DND-41 (cell line): ENCODE measurements at regions not wholly inside any gene's neighbourhood (a gene's known extent, or its start where the extent isn't known, plus 50 kb on each side); places are given as distances from the start of the nearest gene placed in this dataset.

Source experiments
- ATAC-seq: fragments of 200-7000 bp; cut with Tn5 transposase; 3 replicates; pipeline ENCODE4 v1.9.1; 2021; ENCODE audit warnings: low read depth; ENCODE audit not compliant: insufficient read depth
- DNase-seq: peaks from one replicate; pipeline ENCODE4 v3.0.0-alpha.2; 2020
- H2AFZ ChIP-seq: 2 replicates; pipeline ENCODE4 v1.6.0; 2012; ENCODE audit warnings: low read depth, low read length
- H3K27ac ChIP-seq: 2 replicates; pipeline ENCODE4 v1.5.1; 2012; ENCODE audit warnings: low read length, inconsistent platforms
- H3K27me3 ChIP-seq: fragments of 200-600 bp; sonication (generic); 2 replicates; pipeline ENCODE4 v1.6.0; 2012; ENCODE audit warnings: low read length, mild to moderate bottlenecking, inconsistent platforms; ENCODE audit not compliant: insufficient read depth, poor library complexity
- H3K36me3 ChIP-seq: 2 replicates; pipeline ENCODE4 v1.5.1; 2012; ENCODE audit warnings: low read length, inconsistent platforms; ENCODE audit not compliant: insufficient read depth
- H3K4me1 ChIP-seq: 2 replicates; pipeline ENCODE4 v1.5.1; 2012; ENCODE audit warnings: mild to moderate bottlenecking, low read length; ENCODE audit not compliant: insufficient read depth
- H3K4me2 ChIP-seq: 2 replicates; pipeline ENCODE4 v1.6.0; 2012; ENCODE audit warnings: mild to moderate bottlenecking, moderate library complexity, low read length, inconsistent platforms; ENCODE audit not compliant: insufficient read depth
- H3K4me3 ChIP-seq, 2 experiments: fragments of 200-600 bp in 1 of 2; shearing (Covaris generic) in 1 of 2; 2 replicates each; pipeline ENCODE4 v1.5.1; 2012 to 2016; ENCODE audit warnings: inconsistent platforms in 2 of 2, low read length in 2 of 2, mild to moderate bottlenecking in 2 of 2, low read depth in 1 of 2, moderate library complexity in 1 of 2
- H3K79me2 ChIP-seq: 2 replicates; pipeline ENCODE4 v1.6.0; 2012; ENCODE audit warnings: low read length, inconsistent platforms; ENCODE audit not compliant: insufficient read depth
- H3K9ac ChIP-seq: 2 replicates; pipeline ENCODE4 v1.6.0; 2012; ENCODE audit warnings: low read depth, mild to moderate bottlenecking, inconsistent platforms, low read length, moderate library complexity
- H3K9me3 ChIP-seq: 2 replicates; pipeline ENCODE4 v1.5.1; 2012; ENCODE audit warnings: low read length, moderate library complexity, mild to moderate bottlenecking, inconsistent platforms; ENCODE audit not compliant: insufficient read depth, severe bottlenecking
- H4K20me1 ChIP-seq: 2 replicates; pipeline ENCODE4 v1.6.0; 2012; ENCODE audit warnings: low read length; ENCODE audit not compliant: insufficient read depth
- EZH2 ChIP-seq: IDR thresholded peaks from 3 replicates; pipeline ENCODE4 v1.6.1; 2012; ENCODE audit warnings: borderline replicate concordance, low read depth, mild to moderate bottlenecking, moderate library complexity, low read length, inconsistent platforms; ENCODE audit not compliant: severe bottlenecking
- TF ChIP-seq, protein P1 (sequence below): IDR thresholded peaks from 2 replicates; pipeline ENCODE4 v1.5.1; 2012; ENCODE audit warnings: borderline replicate concordance, low read length, moderate library complexity, mild to moderate bottlenecking; ENCODE audit not compliant: poor library complexity, severe bottlenecking; ENCODE audit errors: extremely low read depth

DNA sequence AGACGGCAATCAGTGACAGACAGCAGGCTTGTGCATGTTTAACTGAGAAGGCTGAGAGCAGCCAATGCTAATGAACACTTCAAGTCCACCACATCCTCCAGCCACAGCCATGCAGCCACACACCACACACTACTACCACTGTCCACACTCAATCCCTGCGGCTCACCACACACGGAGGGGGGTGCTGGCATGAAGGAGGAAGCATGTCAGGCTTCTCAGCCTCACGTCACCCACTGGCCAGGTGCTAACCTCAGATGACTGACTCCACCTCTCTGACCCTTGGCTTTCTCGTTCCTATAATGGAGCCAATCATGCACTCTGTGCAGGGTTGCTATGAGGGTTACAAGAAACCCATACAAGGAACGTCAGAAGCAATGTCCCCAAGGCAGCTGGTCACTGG lies 165.4 kb upstream of the RNF32 start:
- DNase-seq (no peak), ATAC-seq (no peak)
- Histone ChIP-seq H4K20me1 (no peaks in the 10 kb centered on the region), H3K4me1 (no peaks in the 10 kb centered on the region), H3K4me3 (no peak overlapping the region), H3K9ac (no peak overlapping the region), H3K9me3 (no peaks in the 10 kb centered on the region), H3K36me3 (no peaks in the 10 kb centered on the region), H2AFZ (no peak overlapping the region), H3K79me2 (no peaks in the 10 kb centered on the region), H3K4me2 (no peak overlapping the region), H3K27me3 (peaks cover 18% of the 10 kb centered on the region), H3K27ac (no peak overlapping the region)
- TF ChIP-seq, protein P1, sequence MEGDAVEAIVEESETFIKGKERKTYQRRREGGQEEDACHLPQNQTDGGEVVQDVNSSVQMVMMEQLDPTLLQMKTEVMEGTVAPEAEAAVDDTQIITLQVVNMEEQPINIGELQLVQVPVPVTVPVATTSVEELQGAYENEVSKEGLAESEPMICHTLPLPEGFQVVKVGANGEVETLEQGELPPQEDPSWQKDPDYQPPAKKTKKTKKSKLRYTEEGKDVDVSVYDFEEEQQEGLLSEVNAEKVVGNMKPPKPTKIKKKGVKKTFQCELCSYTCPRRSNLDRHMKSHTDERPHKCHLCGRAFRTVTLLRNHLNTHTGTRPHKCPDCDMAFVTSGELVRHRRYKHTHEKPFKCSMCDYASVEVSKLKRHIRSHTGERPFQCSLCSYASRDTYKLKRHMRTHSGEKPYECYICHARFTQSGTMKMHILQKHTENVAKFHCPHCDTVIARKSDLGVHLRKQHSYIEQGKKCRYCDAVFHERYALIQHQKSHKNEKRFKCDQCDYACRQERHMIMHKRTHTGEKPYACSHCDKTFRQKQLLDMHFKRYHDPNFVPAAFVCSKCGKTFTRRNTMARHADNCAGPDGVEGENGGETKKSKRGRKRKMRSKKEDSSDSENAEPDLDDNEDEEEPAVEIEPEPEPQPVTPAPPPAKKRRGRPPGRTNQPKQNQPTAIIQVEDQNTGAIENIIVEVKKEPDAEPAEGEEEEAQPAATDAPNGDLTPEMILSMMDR: no peak
- no peak for TF ChIP-seq EZH2

DNA sequence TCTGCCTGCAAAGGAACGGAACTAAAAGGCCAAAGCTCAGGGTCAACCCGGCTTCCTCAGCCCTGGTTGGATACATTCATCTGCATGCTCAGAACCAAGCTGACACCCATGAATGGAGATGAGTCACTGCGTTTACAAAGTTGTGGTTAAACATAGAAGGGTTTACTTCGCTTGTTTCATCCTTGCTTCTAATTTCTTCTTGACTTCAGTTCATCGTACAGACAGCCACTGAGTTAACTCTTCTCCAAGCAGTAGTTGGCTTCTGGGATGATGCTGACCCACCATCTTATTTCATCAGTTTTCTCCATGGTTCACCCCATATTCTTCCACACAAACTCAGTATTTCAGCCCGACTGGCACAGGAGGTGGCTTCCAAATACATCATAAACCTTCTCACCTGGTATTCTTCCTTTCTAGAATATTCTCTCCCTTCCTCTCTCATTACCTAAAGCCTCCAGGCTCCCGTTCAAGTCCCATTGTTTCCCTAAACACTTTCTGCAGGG lies 166.3 kb upstream of the RNF32 start:
- no peaks in the 10 kb centered on the region for H4K20me1 ChIP-seq
- no peaks in the 10 kb centered on the region for H3K4me1 ChIP-seq
- no peak overlapping the region for H2AFZ ChIP-seq
- H3K36me3 ChIP-seq: no peaks in the 10 kb centered on the region
- ATAC-seq: no peak
- H3K79me2 ChIP-seq: no peaks in the 10 kb centered on the region
- H3K4me2 ChIP-seq: no peak overlapping the region
- H3K9me3 ChIP-seq: no peaks in the 10 kb centered on the region
- no peak overlapping the region for H3K4me3 ChIP-seq
- no peak for DNase-seq
- no peak overlapping the region for H3K27ac ChIP-seq
- no peak for TF ChIP-seq EZH2
- TF ChIP-seq, protein P1: no peak
- H3K27me3 ChIP-seq: peaks cover 18% of the 10 kb centered on the region
- no peak overlapping the region for H3K9ac ChIP-seq

DNA sequence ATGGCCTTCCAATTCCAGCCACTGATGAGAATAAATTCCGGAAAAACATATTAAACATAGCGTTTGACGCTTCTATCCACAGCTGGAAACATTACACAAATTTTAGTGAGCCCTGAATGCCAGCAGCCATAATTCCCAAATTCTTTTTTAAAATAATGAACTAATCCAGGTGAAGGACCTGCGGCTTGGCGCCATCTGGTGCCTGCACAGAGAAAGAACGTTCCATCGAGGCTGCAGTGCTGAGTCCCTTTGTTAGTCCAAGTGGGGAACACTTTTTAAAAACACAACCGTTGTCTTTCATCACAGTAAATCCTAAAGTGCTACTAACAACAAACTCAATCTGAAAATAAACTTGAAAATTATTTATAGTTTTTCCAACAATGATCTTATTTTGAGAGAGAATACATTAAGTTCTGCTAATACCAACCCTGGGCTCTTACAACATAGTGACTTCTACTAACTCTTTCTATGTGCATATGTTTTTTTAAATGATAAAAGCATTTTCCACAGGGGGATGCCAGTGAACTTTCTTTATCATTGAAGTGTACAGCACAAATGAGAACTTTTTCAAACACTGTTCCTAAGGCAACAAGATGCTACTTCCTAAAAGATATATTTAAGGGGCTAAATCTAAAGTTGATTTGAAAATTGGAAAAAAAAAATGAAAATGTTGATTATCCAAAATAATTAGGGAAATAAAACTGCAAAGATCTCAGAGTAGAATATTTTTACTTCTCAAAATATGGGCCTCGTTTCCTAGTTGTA lies 166.9 kb upstream of the RNF32 start:
- Histone ChIP-seq H3K9ac (no peak overlapping the region), H4K20me1 (no peaks in the 10 kb centered on the region), H3K27ac (no peak overlapping the region), H3K27me3 (peaks cover 13% of the 10 kb centered on the region), H3K4me1 (no peaks in the 10 kb centered on the region), H3K4me2 (no peak overlapping the region), H3K36me3 (no peaks in the 10 kb centered on the region), H3K4me3 (no peak overlapping the region), H3K9me3 (no peaks in the 10 kb centered on the region), H3K79me2 (no peaks in the 10 kb centered on the region), H2AFZ (no peak overlapping the region)
- ATAC-seq (peak; percentile 57; the same call in 1 of the 3 replicates), DNase-seq (peak; percentile 31)
- TF ChIP-seq EZH2: no peak
- TF ChIP-seq, protein P1: peak; percentile 79
